Spleen (tissue), 11 donors: ENCODE measurements at regions not wholly inside any gene's neighbourhood (a gene's known extent, or its start where the extent isn't known, plus 50 kb on each side); places are given as distances from the start of the nearest gene placed in this dataset.

Experiments
- DNase-seq: peaks from one replicate; pipeline ENCODE4 v3.0.0-alpha.2; 2020
- H3K27ac ChIP-seq, 8 donors: fragments of 200-600 bp; sonication (generic) in 7 of 8; 1 replicate in 4 of 8; 2 replicates in 4 of 8; pipeline versions ENCODE4 v1.5.0 to v1.8.0; 2016 to 2021; ENCODE audit warnings: inconsistent platforms in 4 of 8, mild to moderate bottlenecking in 4 of 8, moderate library complexity in 1 of 8
- H3K27me3 ChIP-seq, 7 donors: fragments of 200-600 bp; sonication (generic) in 6 of 7; replicated peaks in 1 of 7; 1 replicate in 4 of 7; 2 replicates in 3 of 7; pipeline versions ENCODE4 v1.5.0 to v1.8.0; 2016 to 2021; ENCODE audit warnings: inconsistent platforms in 3 of 7, mild to moderate bottlenecking in 1 of 7
- H3K36me3 ChIP-seq, 6 donors: fragments of 200-600 bp; sonication (generic) in 5 of 6; 1 replicate in 4 of 6; 2 replicates in 2 of 6; pipeline versions ENCODE4 v1.5.0 to v1.8.0; 2016 to 2021; ENCODE audit warnings: inconsistent platforms in 2 of 6
- H3K4me1 ChIP-seq, 6 donors: fragments of 200-600 bp; sonication (generic) in 5 of 6; 1 replicate in 3 of 6; 2 replicates in 3 of 6; pipeline versions ENCODE4 v1.5.0 to v1.8.0; 2016 to 2021; ENCODE audit warnings: inconsistent platforms in 3 of 6
- H3K4me3 ChIP-seq, 8 donors: fragments of 200-600 bp; sonication (generic) in 7 of 8; 1 replicate in 4 of 8; 2 replicates in 4 of 8; pipeline versions ENCODE4 v1.5.0 to v1.8.0; 2016 to 2021; ENCODE audit warnings: inconsistent platforms in 4 of 8, mild to moderate bottlenecking in 4 of 8, moderate library complexity in 2 of 8
- H3K9me3 ChIP-seq, 8 donors: fragments of 200-600 bp; sonication (generic) in 7 of 8; 1 replicate in 4 of 8; 2 replicates in 4 of 8; pipeline versions ENCODE4 v1.5.0 to v1.8.0; 2016 to 2021; ENCODE audit warnings: inconsistent platforms in 4 of 8
- CTCF ChIP-seq, 11 experiments: fragments of 200-600 bp in 7 of 11; fragments of 450-650 bp in 4 of 11; sonication (generic) in 4 of 11; IDR thresholded peaks in 8 of 11; conservative IDR thresholded peaks in 3 of 11; 1 replicate in 7 of 11; 2 replicates in 4 of 11; pipeline versions ENCODE4 v1.4.0 to v1.8.0; 2016 to 2021; ENCODE audit warnings: antibody characterized with exemption in 11 of 11, inconsistent platforms in 4 of 11, mild to moderate bottlenecking in 1 of 11
- POLR2A ChIP-seq, 3 donors: fragments of 450-650 bp; IDR thresholded peaks; one replicate each; pipeline ENCODE4 v1.5.1; 2017; ENCODE audit warnings: antibody characterized with exemption in 3 of 3, mild to moderate bottlenecking in 1 of 3
- POLR2AphosphoS5 ChIP-seq, 3 donors: sonication (generic); formaldehyde crosslinking; IDR thresholded peaks; one replicate each; pipeline ENCODE4 v1.5.1; 2017; ENCODE audit warnings: antibody characterized with exemption in 3 of 3
- WGBS, 5 donors: extraction: QIAGEN DNeasy Blood & Tissue Kit in 3 of 5; methylation state at CpG; one replicate each; pipeline versions ENCODE4 v1.1.5 to v1.1.7; 2013 to 2018; 5-methylcytosine and 5-hydroxymethylcytosine counted together
- intact Hi-C: fragments of 100-400 bp; cut with DNase I; formaldehyde crosslinking; loops from one replicate; pipeline ENCODE4 v1.15.0; 2023; ENCODE audit warnings: low total_unique reads
- donor health status: healthy with polysubstance abuse.
- donor health status: DM: no; HTN: no; CAD: no; lungs with moderate emphysema.
- donor health status: DM: no; HTN: no; CAD: no.
- donor health status: Bipolar disorder and iron deficiency.
- donor health status: healthy.
- donor health status: DM: no; HTN: no; CAD: no.
- donor health status: DM: yes; HTN: yes; CAD: no.

- no peak for DNase-seq
- Histone ChIP-seq H3K27me3 (no peaks in the 10 kb centered on the region), H3K4me1 (no peaks in the 10 kb centered on the region), H3K9me3 (no peaks in the 10 kb centered on the region), H3K4me3 (no peak overlapping the region), H3K36me3 (no peaks in the 10 kb centered on the region), H3K27ac (no peak overlapping the region)
- no peak for TF ChIP-seq POLR2AphosphoS5 (IDR thresholded peaks at IDR 0.05)
- WGBS, 5 donors, result 77 to 83% (median 80%) methylated on average over 7 of the region's 7 CpGs
- intact Hi-C loops, result no loop called here
These were observed 199.5 kb upstream of the MEIS1 start for GRCh38 chr2:66235428-66235827.

- H3K36me3 ChIP-seq, result no peaks in the 10 kb centered on the region
- H3K27me3 ChIP-seq, result no peaks in the 10 kb centered on the region
- TF ChIP-seq POLR2A (IDR thresholded peaks at IDR 0.05) (no peak), POLR2AphosphoS5 (IDR thresholded peaks at IDR 0.05) (no peak), CTCF (IDR thresholded peaks at IDR 0.05 in 8 of 11, conservative IDR thresholded peaks at IDR 0.05 in 3 of 11) (no peak)
- no peaks in the 10 kb centered on the region for H3K4me1 ChIP-seq
- H3K27ac ChIP-seq, result no peak overlapping the region
- H3K4me3 ChIP-seq, result no peak overlapping the region
- DNase-seq, result no peak
- H3K9me3 ChIP-seq, result no peaks in the 10 kb centered on the region
- intact Hi-C loops, result no loop called here
- WGBS, 5 donors, result 88 to 98% (median 95%) methylated on average over 2 of the region's 2 CpGs
These were observed 200.9 kb upstream of the MEIS1 start for GRCh38 chr2:66233981-66234380.

- no peak for TF ChIP-seq POLR2A (IDR thresholded peaks at IDR 0.05)
- DNase-seq, result no peak
- intact Hi-C loops, result no loop called here
These were observed 206.8 kb upstream of the MEIS1 start for GRCh38 chr2:66228128-66228547.

GRCh38 chr2:66217039-66217585 lies 217.8 kb upstream of the MEIS1 start:
- 42 to 55% (median 52%) methylated on average over 8 of the region's 8 CpGs for WGBS, 5 donors
- no peaks in the 10 kb centered on the region for H3K4me1 ChIP-seq
- TF ChIP-seq CTCF (IDR thresholded peaks at IDR 0.05 in 8 of 11, conservative IDR thresholded peaks at IDR 0.05 in 3 of 11) (no peak), POLR2A (IDR thresholded peaks at IDR 0.05) (no peak), POLR2AphosphoS5 (IDR thresholded peaks at IDR 0.05) (no peak)
- no peak overlapping the region for H3K4me3 ChIP-seq
- intact Hi-C loops, result no loop called here
- DNase-seq, result no peak
- H3K27me3 ChIP-seq, result peaks cover 0 to 1% (median 0%) of the 10 kb centered on the region in 7 donors
- H3K9me3 ChIP-seq, result no peaks in the 10 kb centered on the region
- no peaks in the 10 kb centered on the region for H3K36me3 ChIP-seq
- no peak overlapping the region for H3K27ac ChIP-seq

More at GRCh38 chr2:66228128-66228547, 206.8 kb upstream of the MEIS1 start:
- 50 to 66% (median 59%) methylated on average over 4 of the region's 4 CpGs for WGBS, 5 donors
- Histone ChIP-seq H3K27me3 (no peaks in the 10 kb centered on the region), H3K4me1 (no peaks in the 10 kb centered on the region), H3K27ac (no peak overlapping the region), H3K9me3 (no peaks in the 10 kb centered on the region), H3K4me3 (no peak overlapping the region), H3K36me3 (no peaks in the 10 kb centered on the region)

GRCh38 chr2:66212749-66213148 lies 222.2 kb upstream of the MEIS1 start:
- DNase-seq, result no peak
- Histone ChIP-seq H3K36me3 (no peaks in the 10 kb centered on the region), H3K4me3 (no peak overlapping the region), H3K27me3 (no peaks in the 10 kb centered on the region), H3K27ac (no peak overlapping the region), H3K9me3 (no peaks in the 10 kb centered on the region), H3K4me1 (no peaks in the 10 kb centered on the region)
- WGBS, 5 donors, result 72 to 93% (median 84%) methylated on average over 3 of the region's 3 CpGs
- intact Hi-C loops, result no loop called here
- TF ChIP-seq POLR2AphosphoS5 (IDR thresholded peaks at IDR 0.05), result no peak
- no peak for TF ChIP-seq POLR2A (IDR thresholded peaks at IDR 0.05)
- no peak for TF ChIP-seq CTCF (IDR thresholded peaks at IDR 0.05 in 8 of 11, conservative IDR thresholded peaks at IDR 0.05 in 3 of 11)
